ENCODE measurements at regions not wholly inside any gene's neighbourhood (a gene's known extent, or its start where the extent isn't known, plus 50 kb on each side); places are given as distances from the start of the nearest gene placed in this dataset.

- no peaks in the 10 kb centered on the region for H3K27me3 ChIP-seq (ENCODE audit: control insufficient read depth, extremely low read depth, insufficient read depth, low read length)
- H3K9me3 ChIP-seq (ENCODE audit: control insufficient read depth, low read depth, low read length) = no peaks in the 10 kb centered on the region
- no peak overlapping the region for H3K4me3 ChIP-seq (ENCODE audit: control insufficient read depth in 2 of 3, extremely low read depth in 1 of 3, insufficient read depth in 2 of 3, low read depth in 1 of 3, low read length in 3 of 3)
- no peaks in the 10 kb centered on the region for H4K20me1 ChIP-seq (ENCODE audit: control insufficient read depth, extremely low read depth, insufficient read depth, low read length)
- H3K9me1 ChIP-seq (ENCODE audit: control insufficient read depth, extremely low read depth, insufficient read depth, low read length) = no peaks in the 10 kb centered on the region
- dilution Hi-C loops (cut with MboI; ENCODE audit: extremely low pct_ligation_motif_present, low sequenced_read_pairs) = no loop called here
- no peak overlapping the region for H3K9ac ChIP-seq (ENCODE audit: control insufficient read depth, extremely low read depth, insufficient read depth, low read length)
- no peaks in the 10 kb centered on the region for H3K79me2 ChIP-seq (ENCODE audit: control insufficient read depth, insufficient read depth, low read length)
- no peak overlapping the region for H2AFZ ChIP-seq (ENCODE audit: control insufficient read depth, low read length)
- no peak overlapping the region for H3K4me2 ChIP-seq (ENCODE audit: control insufficient read depth, extremely low read depth, insufficient read depth, low read depth, low read length)
- TF ChIP-seq CTCF (optimal IDR thresholded peaks at IDR 0.05 in 1 of 3, IDR thresholded peaks at IDR 0.05 in 1 of 3, conservative IDR thresholded peaks at IDR 0.05 in 1 of 3; ENCODE audit: extremely low read depth in 1 of 3, insufficient read depth in 2 of 3, low read length in 3 of 3) = no peak
- TF ChIP-seq EZH2 (IDR thresholded peaks at IDR 0.05; ENCODE audit: low read length) = no peak
- H3K4me1 ChIP-seq (ENCODE audit: control insufficient read depth, extremely low read depth, insufficient read depth, low read length) = no peaks in the 10 kb centered on the region
- DNase-seq (ENCODE audit: low read depth, low spot score) (no peak), FAIRE-seq (no peak)
- H3K27ac ChIP-seq (ENCODE audit: control insufficient read depth, insufficient read depth, low read length) = no peak overlapping the region
- H3K36me3 ChIP-seq (ENCODE audit: control insufficient read depth in 2 of 2, extremely low read depth in 1 of 2, insufficient read depth in 2 of 2, low read length in 2 of 2) = no peaks in the 10 kb centered on the region
Observed at GRCh38 chr5:105133087-105133486, 1570.5 kb upstream of the NUDT12 start.

GRCh38 chr5:105132581-105132980, 1570.0 kb upstream of the NUDT12 start:
- no peak overlapping the region for H3K9ac ChIP-seq (ENCODE audit: control insufficient read depth, extremely low read depth, insufficient read depth, low read length)
- H3K4me1 ChIP-seq (ENCODE audit: control insufficient read depth, extremely low read depth, insufficient read depth, low read length) = no peaks in the 10 kb centered on the region
- H3K4me3 ChIP-seq (ENCODE audit: control insufficient read depth in 2 of 3, extremely low read depth in 1 of 3, insufficient read depth in 2 of 3, low read depth in 1 of 3, low read length in 3 of 3) = no peak overlapping the region
- dilution Hi-C loops (cut with MboI; ENCODE audit: extremely low pct_ligation_motif_present, low sequenced_read_pairs) = no loop called here
- H4K20me1 ChIP-seq (ENCODE audit: control insufficient read depth, extremely low read depth, insufficient read depth, low read length) = no peaks in the 10 kb centered on the region
- FAIRE-seq (no peak), DNase-seq (ENCODE audit: low read depth, low spot score) (no peak)
- no peaks in the 10 kb centered on the region for H3K79me2 ChIP-seq (ENCODE audit: control insufficient read depth, insufficient read depth, low read length)
- TF ChIP-seq EZH2 (IDR thresholded peaks at IDR 0.05; ENCODE audit: low read length) (no peak), CTCF (optimal IDR thresholded peaks at IDR 0.05 in 1 of 3, IDR thresholded peaks at IDR 0.05 in 1 of 3, conservative IDR thresholded peaks at IDR 0.05 in 1 of 3; ENCODE audit: extremely low read depth in 1 of 3, insufficient read depth in 2 of 3, low read length in 3 of 3) (no peak)
- no peak overlapping the region for H3K4me2 ChIP-seq (ENCODE audit: control insufficient read depth, extremely low read depth, insufficient read depth, low read depth, low read length)
- H3K9me1 ChIP-seq (ENCODE audit: control insufficient read depth, extremely low read depth, insufficient read depth, low read length) = no peaks in the 10 kb centered on the region
- H3K9me3 ChIP-seq (ENCODE audit: control insufficient read depth, low read depth, low read length) = no peaks in the 10 kb centered on the region
- H3K27me3 ChIP-seq (ENCODE audit: control insufficient read depth, extremely low read depth, insufficient read depth, low read length) = no peaks in the 10 kb centered on the region
- no peak overlapping the region for H3K27ac ChIP-seq (ENCODE audit: control insufficient read depth, insufficient read depth, low read length)
- H2AFZ ChIP-seq (ENCODE audit: control insufficient read depth, low read length) = no peak overlapping the region
- no peaks in the 10 kb centered on the region for H3K36me3 ChIP-seq (ENCODE audit: control insufficient read depth in 2 of 2, extremely low read depth in 1 of 2, insufficient read depth in 2 of 2, low read length in 2 of 2)
